ENCODE measurements at regions not wholly inside any gene's neighbourhood (a gene's known extent, or its start where the extent isn't known, plus 50 kb on each side); places are given as distances from the start of the nearest gene placed in this dataset.

DNA sequence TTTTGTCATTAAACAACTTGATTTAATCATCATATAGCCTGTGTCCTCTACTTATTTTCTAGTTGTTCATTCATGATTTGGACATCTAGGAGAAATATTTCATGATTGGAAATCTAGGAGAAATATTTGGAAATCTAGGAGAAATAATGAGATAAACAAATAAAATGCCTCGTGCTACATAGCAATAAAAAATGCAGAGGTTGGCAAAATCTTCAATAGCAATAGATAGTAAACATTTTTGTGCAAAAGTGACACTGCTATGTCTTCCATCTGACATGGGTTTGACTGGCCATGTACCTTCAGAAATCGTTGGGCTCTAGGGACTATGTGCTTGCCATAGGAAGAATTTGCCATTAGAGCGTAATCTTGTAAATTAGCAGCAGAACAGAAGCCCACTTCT, 1304.5 kb upstream of the ZEB2 start:
- ChIA-PET POLR2A (no interaction called here), CTCF (no interaction called here)
- TF ChIP-seq, protein P1, sequence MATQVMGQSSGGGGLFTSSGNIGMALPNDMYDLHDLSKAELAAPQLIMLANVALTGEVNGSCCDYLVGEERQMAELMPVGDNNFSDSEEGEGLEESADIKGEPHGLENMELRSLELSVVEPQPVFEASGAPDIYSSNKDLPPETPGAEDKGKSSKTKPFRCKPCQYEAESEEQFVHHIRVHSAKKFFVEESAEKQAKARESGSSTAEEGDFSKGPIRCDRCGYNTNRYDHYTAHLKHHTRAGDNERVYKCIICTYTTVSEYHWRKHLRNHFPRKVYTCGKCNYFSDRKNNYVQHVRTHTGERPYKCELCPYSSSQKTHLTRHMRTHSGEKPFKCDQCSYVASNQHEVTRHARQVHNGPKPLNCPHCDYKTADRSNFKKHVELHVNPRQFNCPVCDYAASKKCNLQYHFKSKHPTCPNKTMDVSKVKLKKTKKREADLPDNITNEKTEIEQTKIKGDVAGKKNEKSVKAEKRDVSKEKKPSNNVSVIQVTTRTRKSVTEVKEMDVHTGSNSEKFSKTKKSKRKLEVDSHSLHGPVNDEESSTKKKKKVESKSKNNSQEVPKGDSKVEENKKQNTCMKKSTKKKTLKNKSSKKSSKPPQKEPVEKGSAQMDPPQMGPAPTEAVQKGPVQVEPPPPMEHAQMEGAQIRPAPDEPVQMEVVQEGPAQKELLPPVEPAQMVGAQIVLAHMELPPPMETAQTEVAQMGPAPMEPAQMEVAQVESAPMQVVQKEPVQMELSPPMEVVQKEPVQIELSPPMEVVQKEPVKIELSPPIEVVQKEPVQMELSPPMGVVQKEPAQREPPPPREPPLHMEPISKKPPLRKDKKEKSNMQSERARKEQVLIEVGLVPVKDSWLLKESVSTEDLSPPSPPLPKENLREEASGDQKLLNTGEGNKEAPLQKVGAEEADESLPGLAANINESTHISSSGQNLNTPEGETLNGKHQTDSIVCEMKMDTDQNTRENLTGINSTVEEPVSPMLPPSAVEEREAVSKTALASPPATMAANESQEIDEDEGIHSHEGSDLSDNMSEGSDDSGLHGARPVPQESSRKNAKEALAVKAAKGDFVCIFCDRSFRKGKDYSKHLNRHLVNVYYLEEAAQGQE (IDR thresholded peaks at IDR 0.05; ENCODE audit: insufficient read depth in 1 of 2, low read depth in 2 of 2, low read length in 1 of 2) = no peak
- TF ChIP-seq SIN3A (IDR thresholded peaks at IDR 0.05; ENCODE audit: borderline replicate concordance, insufficient read depth, low read depth, low read length) (no peak), POLR2AphosphoS5 (IDR thresholded peaks at IDR 0.05; ENCODE audit: low read depth, low read length) (no peak), TCF7L2 (IDR thresholded peaks at IDR 0.05; ENCODE audit: low read depth, low read length) (no peak)
- TF ChIP-seq, protein P2, sequence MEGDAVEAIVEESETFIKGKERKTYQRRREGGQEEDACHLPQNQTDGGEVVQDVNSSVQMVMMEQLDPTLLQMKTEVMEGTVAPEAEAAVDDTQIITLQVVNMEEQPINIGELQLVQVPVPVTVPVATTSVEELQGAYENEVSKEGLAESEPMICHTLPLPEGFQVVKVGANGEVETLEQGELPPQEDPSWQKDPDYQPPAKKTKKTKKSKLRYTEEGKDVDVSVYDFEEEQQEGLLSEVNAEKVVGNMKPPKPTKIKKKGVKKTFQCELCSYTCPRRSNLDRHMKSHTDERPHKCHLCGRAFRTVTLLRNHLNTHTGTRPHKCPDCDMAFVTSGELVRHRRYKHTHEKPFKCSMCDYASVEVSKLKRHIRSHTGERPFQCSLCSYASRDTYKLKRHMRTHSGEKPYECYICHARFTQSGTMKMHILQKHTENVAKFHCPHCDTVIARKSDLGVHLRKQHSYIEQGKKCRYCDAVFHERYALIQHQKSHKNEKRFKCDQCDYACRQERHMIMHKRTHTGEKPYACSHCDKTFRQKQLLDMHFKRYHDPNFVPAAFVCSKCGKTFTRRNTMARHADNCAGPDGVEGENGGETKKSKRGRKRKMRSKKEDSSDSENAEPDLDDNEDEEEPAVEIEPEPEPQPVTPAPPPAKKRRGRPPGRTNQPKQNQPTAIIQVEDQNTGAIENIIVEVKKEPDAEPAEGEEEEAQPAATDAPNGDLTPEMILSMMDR (IDR thresholded peaks at IDR 0.05) = no peak
- no peak for ATAC-seq
- BruUV-seq (replicated peaks) = no TSS peak
- H3K4me3 ChIP-seq (ENCODE audit: low read depth in 2 of 2, low read length in 2 of 2) = no peak overlapping the region
- H3K9me3 ChIP-seq (ENCODE audit: control insufficient read depth, insufficient read depth, low read depth, low read length) = no peaks in the 10 kb centered on the region
- H3K36me3 ChIP-seq (ENCODE audit: control insufficient read depth, insufficient read depth, low read length) = no peaks in the 10 kb centered on the region
- in situ Hi-C loops (cut with HindIII; ENCODE audit: low pct_unique_long_range_greater_than_20kb, low sequenced_read_pairs) = no loop called here
- H3K4me1 ChIP-seq (ENCODE audit: control insufficient read depth, insufficient read depth, low read length) = no peaks in the 10 kb centered on the region
- no peaks in the 10 kb centered on the region for H3K27me3 ChIP-seq (ENCODE audit: control insufficient read depth, insufficient read depth, low read length)
- intact Hi-C loops (cut with micrococcal nuclease; ENCODE audit: unreplicated experiment) = no loop called here
- no peak for DNase-seq (ENCODE audit: low read depth, low spot score)
- no peak overlapping the region for H3K27ac ChIP-seq (ENCODE audit: low read length)

DNA sequence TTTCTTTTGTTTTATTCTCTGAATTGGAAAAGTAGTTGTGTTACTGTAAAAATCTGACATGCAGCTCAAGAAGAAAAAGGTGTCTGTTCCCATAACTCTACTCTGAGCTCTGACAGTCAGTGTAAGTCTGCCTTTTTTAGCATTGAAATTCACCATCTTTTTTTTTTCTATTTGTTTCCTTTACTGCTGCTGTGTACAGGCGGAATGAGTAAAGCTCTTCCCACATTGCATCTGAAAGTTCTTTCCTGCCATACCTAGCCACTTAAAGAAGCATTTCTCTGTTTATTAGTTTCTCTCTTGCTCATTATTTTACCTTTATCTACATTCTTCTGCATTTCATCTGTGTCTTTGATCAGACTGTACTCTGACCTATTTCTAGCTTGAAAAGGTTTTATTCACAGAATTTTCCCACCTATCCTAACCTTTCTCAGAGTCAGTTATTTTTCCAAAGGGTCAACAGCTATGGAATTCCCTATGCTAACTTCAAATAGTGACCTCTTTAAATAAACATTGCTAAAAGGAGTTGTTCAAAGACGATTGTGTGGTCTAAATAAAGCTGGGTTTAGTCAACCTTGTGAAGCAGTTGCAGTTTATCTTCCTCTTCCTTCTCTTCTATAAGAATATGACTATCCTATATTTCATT, 1303.1 kb upstream of the ZEB2 start:
- in situ Hi-C loops (cut with HindIII; ENCODE audit: low pct_unique_long_range_greater_than_20kb, low sequenced_read_pairs) (no loop called here), intact Hi-C loops (cut with micrococcal nuclease; ENCODE audit: unreplicated experiment) (no loop called here)
- Histone ChIP-seq H3K4me3 (ENCODE audit: low read depth in 2 of 2, low read length in 2 of 2) (no peak overlapping the region), H3K9me3 (ENCODE audit: control insufficient read depth, insufficient read depth, low read depth, low read length) (no peaks in the 10 kb centered on the region), H3K27ac (ENCODE audit: low read length) (no peak overlapping the region), H3K36me3 (ENCODE audit: control insufficient read depth, insufficient read depth, low read length) (no peaks in the 10 kb centered on the region), H3K27me3 (ENCODE audit: control insufficient read depth, insufficient read depth, low read length) (no peaks in the 10 kb centered on the region), H3K4me1 (ENCODE audit: control insufficient read depth, insufficient read depth, low read length) (no peaks in the 10 kb centered on the region)
- ChIA-PET CTCF (no interaction called here), POLR2A (no interaction called here)
- ATAC-seq (no peak), DNase-seq (ENCODE audit: low read depth, low spot score) (no peak)
- no TSS peak for BruUV-seq (replicated peaks)
- TF ChIP-seq, protein P2 (IDR thresholded peaks at IDR 0.05) = no peak
- TF ChIP-seq POLR2AphosphoS5 (IDR thresholded peaks at IDR 0.05; ENCODE audit: low read depth, low read length) (no peak), SIN3A (IDR thresholded peaks at IDR 0.05; ENCODE audit: borderline replicate concordance, insufficient read depth, low read depth, low read length) (no peak), TCF7L2 (IDR thresholded peaks at IDR 0.05; ENCODE audit: low read depth, low read length) (no peak)
- TF ChIP-seq, protein P1 (IDR thresholded peaks at IDR 0.05; ENCODE audit: insufficient read depth in 1 of 2, low read depth in 2 of 2, low read length in 1 of 2) = no peak
